Fibroblast of lung (primary cell): ENCODE measurements at regions not wholly inside any gene's neighbourhood (a gene's known extent, or its start where the extent isn't known, plus 50 kb on each side); places are given as distances from the start of the nearest gene placed in this dataset.

Source experiments
- DNase-seq, 2 donors: peaks; one replicate each; pipeline versions ENCODE4 v3.0.0 to v3.0.0-alpha.2; 2010; ENCODE audit warnings: low read depth in 2 of 2
- H2AFZ ChIP-seq: 2 replicates; pipeline ENCODE4 v1.5.1; 2012; ENCODE audit warnings: low read length, control low read depth, inconsistent platforms
- H3K27ac ChIP-seq: 2 replicates; pipeline ENCODE4 v1.5.1; 2011; ENCODE audit warnings: low read length, control low read depth; ENCODE audit not compliant: insufficient read depth
- H3K27me3 ChIP-seq: 2 replicates; pipeline ENCODE4 v1.5.1; 2011; ENCODE audit warnings: mild to moderate bottlenecking, low read length; ENCODE audit not compliant: control insufficient read depth, insufficient read depth
- H3K36me3 ChIP-seq: 2 replicates; pipeline ENCODE4 v1.5.1; 2011; ENCODE audit warnings: low read length; ENCODE audit not compliant: control insufficient read depth, insufficient read depth
- H3K4me1 ChIP-seq: 2 replicates; pipeline ENCODE4 v1.5.1; 2011; ENCODE audit warnings: low read length; ENCODE audit not compliant: control insufficient read depth, insufficient read depth; ENCODE audit errors: extremely low read depth
- H3K4me2 ChIP-seq: 2 replicates; pipeline ENCODE4 v1.5.1; 2011; ENCODE audit warnings: low read length, control low read depth; ENCODE audit not compliant: insufficient read depth; ENCODE audit errors: extremely low read depth
- H3K4me3 ChIP-seq, 4 experiments: fragments of 200-600 bp in 1 of 4; sonication (generic) in 1 of 4; replicated peaks in 1 of 4; 2 replicates each; pipeline ENCODE4 v1.5.1; 2011 to 2016; ENCODE audit warnings: low read length in 4 of 4, low read depth in 3 of 4, mild to moderate bottlenecking in 3 of 4, control low read depth in 2 of 4, inconsistent platforms in 1 of 4, mixed read lengths in 1 of 4; ENCODE audit not compliant: insufficient read depth in 1 of 4; ENCODE audit errors: control extremely low read depth in 1 of 4
- H3K79me2 ChIP-seq: 2 replicates; pipeline ENCODE4 v1.5.1; 2012; ENCODE audit warnings: mild to moderate bottlenecking, low read length, inconsistent platforms; ENCODE audit not compliant: control insufficient read depth, insufficient read depth
- H3K9ac ChIP-seq: 2 replicates; pipeline ENCODE4 v1.5.1; 2011; ENCODE audit warnings: mild to moderate bottlenecking, low read length, control low read depth; ENCODE audit not compliant: insufficient read depth
- H3K9me3 ChIP-seq: 2 replicates; pipeline ENCODE4 v1.5.1; 2012; ENCODE audit warnings: low read depth, low read length; ENCODE audit not compliant: control insufficient read depth, insufficient read depth
- H4K20me1 ChIP-seq: 2 replicates; pipeline ENCODE4 v1.5.1; 2011; ENCODE audit warnings: low read length; ENCODE audit not compliant: control insufficient read depth, insufficient read depth; ENCODE audit errors: extremely low read depth
- EZH2 ChIP-seq: IDR thresholded peaks from 2 replicates; pipeline ENCODE4 v1.5.1; 2012; ENCODE audit warnings: low read length, control low read depth, mild to moderate bottlenecking; ENCODE audit errors: missing control alignments
- TF ChIP-seq, protein P1 (sequence below), 2 donors: IDR thresholded peaks in 1 of 2; conservative IDR thresholded peaks in 1 of 2; 1 replicate in 1 of 2; 2 replicates in 1 of 2; pipeline ENCODE4 v1.5.1; 2011 to 2012; ENCODE audit warnings: low read length in 2 of 2, control low read depth in 1 of 2, inconsistent platforms in 1 of 2, low read depth in 1 of 2, mild to moderate bottlenecking in 1 of 2

DNA sequence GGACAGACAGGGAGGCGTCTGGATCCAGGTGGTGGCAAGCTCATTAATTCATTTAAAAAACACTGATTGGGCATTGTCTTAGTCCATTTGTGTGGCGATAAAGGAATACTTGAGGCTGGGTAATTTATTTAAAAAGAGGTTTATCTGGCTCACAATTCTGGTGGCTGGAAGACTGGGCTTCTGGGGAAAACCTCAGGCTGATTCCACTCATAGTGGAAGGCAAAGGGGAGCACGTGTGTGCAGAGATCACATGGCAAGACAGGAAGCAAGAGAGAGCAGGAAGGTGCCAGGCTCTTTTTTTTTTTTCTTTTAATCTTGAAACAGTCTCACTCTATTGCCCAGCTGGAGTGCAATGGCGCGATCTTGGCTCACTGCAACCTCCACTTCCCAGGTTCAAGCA, 100.2 kb upstream of the METTL14 start:
- no peak for DNase-seq
- peaks cover 4% of the 10 kb centered on the region for H3K4me1 ChIP-seq
- no peaks in the 10 kb centered on the region for H4K20me1 ChIP-seq
- TF ChIP-seq, protein P1, sequence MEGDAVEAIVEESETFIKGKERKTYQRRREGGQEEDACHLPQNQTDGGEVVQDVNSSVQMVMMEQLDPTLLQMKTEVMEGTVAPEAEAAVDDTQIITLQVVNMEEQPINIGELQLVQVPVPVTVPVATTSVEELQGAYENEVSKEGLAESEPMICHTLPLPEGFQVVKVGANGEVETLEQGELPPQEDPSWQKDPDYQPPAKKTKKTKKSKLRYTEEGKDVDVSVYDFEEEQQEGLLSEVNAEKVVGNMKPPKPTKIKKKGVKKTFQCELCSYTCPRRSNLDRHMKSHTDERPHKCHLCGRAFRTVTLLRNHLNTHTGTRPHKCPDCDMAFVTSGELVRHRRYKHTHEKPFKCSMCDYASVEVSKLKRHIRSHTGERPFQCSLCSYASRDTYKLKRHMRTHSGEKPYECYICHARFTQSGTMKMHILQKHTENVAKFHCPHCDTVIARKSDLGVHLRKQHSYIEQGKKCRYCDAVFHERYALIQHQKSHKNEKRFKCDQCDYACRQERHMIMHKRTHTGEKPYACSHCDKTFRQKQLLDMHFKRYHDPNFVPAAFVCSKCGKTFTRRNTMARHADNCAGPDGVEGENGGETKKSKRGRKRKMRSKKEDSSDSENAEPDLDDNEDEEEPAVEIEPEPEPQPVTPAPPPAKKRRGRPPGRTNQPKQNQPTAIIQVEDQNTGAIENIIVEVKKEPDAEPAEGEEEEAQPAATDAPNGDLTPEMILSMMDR (conservative IDR thresholded peaks at IDR 0.05 in 1 of 2, IDR thresholded peaks at IDR 0.05 in 1 of 2; ENCODE audit: low read depth in 1 of 2, low read length in 2 of 2) = no peak
- no peak for TF ChIP-seq EZH2
- no peaks in the 10 kb centered on the region for H3K9me3 ChIP-seq
- H3K9ac ChIP-seq = no peak overlapping the region
- H3K27me3 ChIP-seq = no peaks in the 10 kb centered on the region
- no peaks in the 10 kb centered on the region for H3K79me2 ChIP-seq
- H3K36me3 ChIP-seq = no peaks in the 10 kb centered on the region
- H3K4me3 ChIP-seq = no peak overlapping the region
- no peak overlapping the region for H3K4me2 ChIP-seq
- H3K27ac ChIP-seq = no peak overlapping the region
- no peak overlapping the region for H2AFZ ChIP-seq

DNA sequence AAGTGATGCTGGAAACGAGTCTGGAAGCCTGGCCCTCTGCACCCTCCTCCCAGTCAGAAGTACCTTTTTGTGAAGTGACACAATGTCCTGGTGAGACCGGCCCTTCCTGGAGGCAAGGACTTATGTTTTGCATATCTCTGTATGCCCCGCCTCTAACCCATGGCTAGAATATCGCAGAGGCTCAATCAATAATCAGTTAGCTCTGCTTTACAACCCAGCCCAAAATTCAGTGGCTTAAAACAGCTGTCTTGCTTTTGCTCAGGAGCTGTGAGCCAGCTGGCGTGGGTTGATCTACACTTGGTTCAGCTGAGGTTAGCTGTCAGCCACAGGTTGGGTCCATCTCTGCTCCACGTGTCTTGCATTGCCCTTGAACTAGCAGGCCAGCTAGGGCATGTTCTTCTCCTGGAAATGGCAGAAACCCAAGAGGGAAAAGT, 98.8 kb upstream of the METTL14 start:
- peaks cover 4% of the 10 kb centered on the region for H3K4me1 ChIP-seq
- no peaks in the 10 kb centered on the region for H4K20me1 ChIP-seq
- no peaks in the 10 kb centered on the region for H3K27me3 ChIP-seq
- peak overlapping the region; percentile 7 for H3K4me2 ChIP-seq
- peak overlapping the region in 1 of 4 experiments; percentile 24 for H3K4me3 ChIP-seq
- H3K27ac ChIP-seq = no peak overlapping the region
- H3K79me2 ChIP-seq = no peaks in the 10 kb centered on the region
- peak in 1 of 2 donors; percentile 36 for DNase-seq
- H3K9ac ChIP-seq = no peak overlapping the region
- no peaks in the 10 kb centered on the region for H3K9me3 ChIP-seq
- TF ChIP-seq EZH2 = no peak
- TF ChIP-seq, protein P1 (conservative IDR thresholded peaks at IDR 0.05 in 1 of 2, IDR thresholded peaks at IDR 0.05 in 1 of 2; ENCODE audit: low read depth in 1 of 2, low read length in 2 of 2) = no peak
- no peaks in the 10 kb centered on the region for H3K36me3 ChIP-seq
- no peak overlapping the region for H2AFZ ChIP-seq

DNA sequence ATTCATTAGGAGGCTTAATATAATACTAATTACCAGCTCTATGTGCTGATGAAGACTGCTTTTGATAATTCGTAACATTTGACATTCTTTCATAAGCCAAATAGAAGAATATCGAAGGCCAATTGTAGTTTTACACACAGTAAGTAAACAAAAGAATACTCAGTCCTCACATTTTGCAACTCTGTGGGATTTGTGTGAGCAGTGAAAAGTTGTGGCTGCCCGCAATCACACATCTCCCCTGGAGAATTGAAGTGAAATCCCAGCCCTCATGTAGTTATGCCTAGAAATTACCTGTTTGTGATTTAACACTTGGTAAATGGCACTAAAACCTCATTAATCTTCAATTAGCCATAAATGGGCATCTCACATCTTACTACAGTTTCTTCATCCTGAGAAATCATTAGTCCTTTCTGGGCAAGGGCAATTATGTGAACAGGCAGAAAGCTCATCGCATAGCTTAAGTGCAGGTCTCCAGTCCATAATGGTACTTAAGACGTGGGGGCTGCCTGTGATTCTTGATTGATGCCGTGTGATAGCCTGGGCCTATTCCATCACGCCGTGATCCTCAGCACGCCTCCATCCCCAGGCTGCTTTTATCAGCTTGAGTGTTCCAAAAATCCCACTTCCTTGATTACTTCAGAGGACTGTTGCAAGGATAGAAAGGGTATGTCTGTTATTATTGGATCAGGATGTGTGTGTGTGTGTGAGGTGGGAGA, 97.9 kb upstream of the METTL14 start:
- Histone ChIP-seq H3K9me3 (no peaks in the 10 kb centered on the region), H3K27me3 (no peaks in the 10 kb centered on the region), H3K4me2 (no peak overlapping the region), H3K79me2 (no peaks in the 10 kb centered on the region), H4K20me1 (no peaks in the 10 kb centered on the region), H3K9ac (no peak overlapping the region), H2AFZ (no peak overlapping the region), H3K27ac (no peak overlapping the region), H3K4me1 (peaks cover 4% of the 10 kb centered on the region), H3K36me3 (no peaks in the 10 kb centered on the region), H3K4me3 (no peak overlapping the region)
- TF ChIP-seq, protein P1 (conservative IDR thresholded peaks at IDR 0.05 in 1 of 2, IDR thresholded peaks at IDR 0.05 in 1 of 2; ENCODE audit: low read depth in 1 of 2, low read length in 2 of 2) = no peak
- peak; percentile 41 for TF ChIP-seq EZH2
- DNase-seq = no peak
